LHCN-M2 (cell line): ENCODE measurements at regions not wholly inside any gene's neighbourhood (a gene's known extent, or its start where the extent isn't known, plus 50 kb on each side); places are given as distances from the start of the nearest gene placed in this dataset.
"Not testable (repeated sequence)": the region's sequence is repeated elsewhere in the genome, so short reads cannot be mapped to it uniquely, and the experiment has no call there.

Source experiments
- DNase-seq: peaks from one replicate; pipeline ENCODE4 v3.0.0-alpha.2; 2012; ENCODE audit warnings: low read depth

- peak; percentile 50 for DNase-seq
Measured at GRCh38 chr4:114087596-114088230, 108.3 kb upstream of the ARSJ start.

GRCh38 chr4:114088481-114088880, 109.0 kb upstream of the ARSJ start:
- no peak for DNase-seq

- DNase-seq = no peak
Measured at GRCh38 chr4:114091546-114091945, 112.1 kb upstream of the ARSJ start.

- no peak for DNase-seq
Measured at GRCh38 chr4:114093221-114093715, 113.8 kb upstream of the ARSJ start.

GRCh38 chr4:114100288-114101031, 121.0 kb upstream of the ARSJ start:
- DNase-seq = no peak

- DNase-seq = no peak
Measured at GRCh38 chr4:114103908-114104307, 124.5 kb upstream of the ARSJ start.

- peak; percentile 71 for DNase-seq
Measured at GRCh38 chr4:114108869-114109268, 129.4 kb upstream of the ARSJ start.

- peak; percentile 73 for DNase-seq
Measured at GRCh38 chr4:114109776-114110175, 130.3 kb upstream of the ARSJ start.

GRCh38 chr4:114115526-114115925, 136.1 kb upstream of the ARSJ start:
- no peak for DNase-seq

GRCh38 chr4:114116861-114117260, 137.4 kb upstream of the ARSJ start:
- DNase-seq = no peak

GRCh38 chr4:114121221-114121620, 141.8 kb upstream of the ARSJ start:
- no peak for DNase-seq

- DNase-seq = no peak
Measured at GRCh38 chr4:114132199-114132598, 152.8 kb upstream of the ARSJ start.

GRCh38 chr4:114132830-114133229, 153.4 kb upstream of the ARSJ start:
- DNase-seq = peak; percentile 20

- DNase-seq = peak; percentile 24
Measured at GRCh38 chr4:114136069-114136468, 156.6 kb upstream of the ARSJ start.

- DNase-seq = no peak
Measured at GRCh38 chr4:114137984-114138383, 158.5 kb upstream of the ARSJ start.

GRCh38 chr4:114146947-114147618, 167.6 kb upstream of the ARSJ start:
- DNase-seq = no peak

GRCh38 chr4:114147619-114148208, 168.3 kb upstream of the ARSJ start:
- not testable (repeated sequence) for DNase-seq

GRCh38 chr4:114148372-114149070, 169.1 kb upstream of the ARSJ start:
- not testable (repeated sequence) for DNase-seq

GRCh38 chr4:114156371-114156770, 176.9 kb upstream of the ARSJ start:
- DNase-seq = no peak

- no peak for DNase-seq
Measured at GRCh38 chr4:114161809-114162208, 182.4 kb upstream of the ARSJ start.

GRCh38 chr4:114163051-114163450, 183.6 kb upstream of the ARSJ start:
- peak; percentile 18 for DNase-seq

- DNase-seq = no peak
Measured at GRCh38 chr4:114173968-114174367, 194.5 kb upstream of the ARSJ start.
